A549 (cell line): ENCODE measurements at regions not wholly inside any gene's neighbourhood (a gene's known extent, or its start where the extent isn't known, plus 50 kb on each side); places are given as distances from the start of the nearest gene placed in this dataset.

ENCODE experiments used
- CTCF ChIP-seq: fragments of >200 bp; sonication (Bioruptor Twin); formaldehyde crosslinking; IDR thresholded peaks from 3 replicates; pipeline ENCODE4 v1.5.1; 2016
- NR3C1 ChIP-seq: fragments of >200 bp; sonication (Bioruptor Twin); formaldehyde crosslinking; IDR thresholded peaks from 3 replicates; pipeline ENCODE4 v1.6.1; 2017
- REST ChIP-seq: fragments of 200-600 bp; sonication (generic); IDR thresholded peaks from 2 replicates; pipeline ENCODE4 v1.6.1; 2016; ENCODE audit warnings: antibody characterized with exemption, mild to moderate bottlenecking, moderate library complexity
- ZFP36 ChIP-seq: fragments of 450-650 bp; IDR thresholded peaks from 2 replicates; pipeline ENCODE4 v1.6.1; 2014; ENCODE audit warnings: borderline replicate concordance; ENCODE audit not compliant: partially characterized antibody

DNA sequence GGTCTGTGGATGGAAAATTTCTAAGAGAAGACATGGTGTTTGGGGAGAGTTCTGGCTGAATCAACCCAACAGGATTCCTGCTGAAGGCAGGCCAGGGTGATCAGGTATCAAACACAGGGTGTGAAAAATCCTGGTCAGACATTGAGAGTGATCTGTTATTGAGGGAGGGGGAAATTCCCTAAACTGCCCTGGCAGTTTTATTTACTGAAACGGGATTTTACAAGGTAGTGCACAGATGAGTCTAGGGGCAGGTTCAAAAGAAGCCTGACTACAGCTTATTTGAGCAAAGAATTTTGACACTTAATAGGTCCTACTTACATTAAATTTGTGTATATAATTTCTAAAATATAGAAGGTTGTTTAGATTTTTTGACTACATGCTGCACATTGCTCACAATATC is 569.4 kb upstream of the RGS18 start:
- TF ChIP-seq NR3C1 (no peak), CTCF (no peak), REST (no peak), ZFP36 (no peak)
